ENCODE measurements at regions not wholly inside any gene's neighbourhood (a gene's known extent, or its start where the extent isn't known, plus 50 kb on each side); places are given as distances from the start of the nearest gene placed in this dataset.
A peak's percentile ranks its signal among the peaks of the same experiment; 100 is the strongest.
"Not testable (repeated sequence)": the region's sequence is repeated elsewhere in the genome, so short reads cannot be mapped to it uniquely, and the experiment has no call there.

GRCh38 chr20:29031262-29031982, 2226.0 kb upstream of the DEFB115 start:
- H3K27ac ChIP-seq (ENCODE audit: low read length); H3K9me3 ChIP-seq (ENCODE audit: control insufficient read depth in 1 of 2, low read length in 2 of 2); H3K4me1 ChIP-seq (ENCODE audit: control insufficient read depth in 1 of 2, insufficient read depth in 2 of 2, low read length in 2 of 2); H3K4me3 ChIP-seq (ENCODE audit: low read depth in 1 of 2, low read length in 2 of 2); H3K36me3 ChIP-seq (ENCODE audit: control insufficient read depth in 1 of 2, insufficient read depth in 2 of 2, low read length in 2 of 2); H3K27me3 ChIP-seq (ENCODE audit: low read depth, low read length): not testable (repeated sequence)

DNA sequence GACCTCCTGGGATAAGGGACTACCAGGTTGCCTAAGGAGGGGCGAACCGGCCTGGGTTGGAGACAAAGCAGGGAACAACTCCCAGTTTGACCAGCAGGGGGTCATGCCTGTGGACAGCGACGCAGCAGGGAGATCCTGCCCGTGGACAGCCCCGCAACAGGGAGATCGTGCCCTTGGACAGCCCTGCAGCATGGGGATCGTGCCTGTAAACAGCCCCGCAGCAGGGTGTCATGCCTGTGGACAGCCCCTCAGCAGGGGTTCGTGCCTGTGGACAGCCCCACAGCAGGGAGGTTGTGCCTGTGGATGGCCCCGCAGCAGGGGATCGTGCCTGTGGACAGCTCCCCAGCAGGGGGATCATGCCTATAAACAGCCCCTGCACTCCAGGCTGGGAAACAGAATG, 2213.2 kb upstream of the DEFB115 start:
- not testable (repeated sequence) for H3K36me3 ChIP-seq (ENCODE audit: control insufficient read depth in 1 of 2, insufficient read depth in 2 of 2, low read length in 2 of 2); H3K9me3 ChIP-seq (ENCODE audit: control insufficient read depth in 1 of 2, low read length in 2 of 2); H3K4me1 ChIP-seq (ENCODE audit: control insufficient read depth in 1 of 2, insufficient read depth in 2 of 2, low read length in 2 of 2); H3K27me3 ChIP-seq (ENCODE audit: low read depth, low read length); H3K4me3 ChIP-seq (ENCODE audit: low read depth in 1 of 2, low read length in 2 of 2); H3K27ac ChIP-seq (ENCODE audit: low read length)

DNA sequence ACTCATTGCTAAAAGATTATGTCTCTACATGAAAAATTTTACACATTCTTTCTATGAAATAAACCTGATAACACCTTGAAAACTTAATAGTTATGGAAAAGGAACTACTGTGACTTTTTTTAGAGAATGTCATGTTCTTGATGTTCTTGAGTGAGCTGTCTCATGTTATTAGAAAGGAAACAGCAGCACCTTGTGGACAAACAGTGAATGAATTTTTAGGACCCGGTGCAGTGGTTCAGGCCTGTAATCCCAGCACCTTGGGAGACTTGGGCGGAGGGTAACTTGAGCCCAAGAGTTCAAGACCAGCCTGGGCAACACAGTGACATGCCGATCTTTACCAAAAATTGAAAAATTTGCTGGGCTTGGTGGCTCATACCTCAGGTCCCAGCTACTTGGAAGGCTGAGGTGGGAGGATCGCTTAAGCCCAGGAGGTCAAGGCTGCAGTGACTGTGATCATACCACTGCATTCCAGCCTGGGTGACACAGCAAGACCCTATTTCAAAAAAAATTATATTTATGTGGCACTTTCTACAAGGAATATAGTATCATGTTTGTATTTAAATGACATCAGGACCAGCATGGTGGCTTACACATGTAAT, 2207.4 kb upstream of the DEFB115 start:
- H3K36me3 ChIP-seq (ENCODE audit: control insufficient read depth in 1 of 2, insufficient read depth in 2 of 2, low read length in 2 of 2); H3K27ac ChIP-seq (ENCODE audit: low read length); H3K27me3 ChIP-seq (ENCODE audit: low read depth, low read length); H3K4me3 ChIP-seq (ENCODE audit: low read depth in 1 of 2, low read length in 2 of 2); H3K4me1 ChIP-seq (ENCODE audit: control insufficient read depth in 1 of 2, insufficient read depth in 2 of 2, low read length in 2 of 2); H3K9me3 ChIP-seq (ENCODE audit: control insufficient read depth in 1 of 2, low read length in 2 of 2): not testable (repeated sequence)

GRCh38 chr20:29057866-29058484, 2199.5 kb upstream of the DEFB115 start:
- H3K4me3 ChIP-seq (ENCODE audit: low read depth in 1 of 2, low read length in 2 of 2); H3K27ac ChIP-seq (ENCODE audit: low read length); H3K27me3 ChIP-seq (ENCODE audit: low read depth, low read length); H3K4me1 ChIP-seq (ENCODE audit: control insufficient read depth in 1 of 2, insufficient read depth in 2 of 2, low read length in 2 of 2); H3K9me3 ChIP-seq (ENCODE audit: control insufficient read depth in 1 of 2, low read length in 2 of 2); H3K36me3 ChIP-seq (ENCODE audit: control insufficient read depth in 1 of 2, insufficient read depth in 2 of 2, low read length in 2 of 2): not testable (repeated sequence)

DNA sequence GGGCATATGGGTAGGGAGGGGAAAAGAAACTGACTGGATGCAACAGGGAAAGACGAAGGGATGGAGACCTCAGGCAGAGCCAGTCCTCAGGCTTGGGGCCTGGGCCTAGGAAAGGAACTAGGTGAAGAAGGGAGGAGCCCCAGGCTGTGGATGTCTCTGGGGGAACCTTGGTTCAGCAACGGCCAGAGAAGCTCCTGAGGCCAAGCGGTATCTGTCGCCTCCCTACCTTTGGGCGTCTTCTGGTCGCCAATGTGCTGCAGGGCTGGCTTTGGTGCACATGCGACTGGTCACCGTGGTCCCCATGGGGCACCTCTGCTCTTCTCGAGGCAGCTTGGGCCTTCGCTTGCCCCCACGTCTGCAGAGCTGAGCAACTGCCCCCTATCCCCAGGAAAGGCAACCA, 2195.0 kb upstream of the DEFB115 start:
- not testable (repeated sequence) for H3K27ac ChIP-seq (ENCODE audit: low read length); H3K4me1 ChIP-seq (ENCODE audit: control insufficient read depth in 1 of 2, insufficient read depth in 2 of 2, low read length in 2 of 2); H3K27me3 ChIP-seq (ENCODE audit: low read depth, low read length); H3K36me3 ChIP-seq (ENCODE audit: control insufficient read depth in 1 of 2, insufficient read depth in 2 of 2, low read length in 2 of 2); H3K4me3 ChIP-seq (ENCODE audit: low read depth in 1 of 2, low read length in 2 of 2)
- peaks cover 4 to 22% of the 10 kb centered on the region in 2 donors for H3K9me3 ChIP-seq (ENCODE audit: control insufficient read depth in 1 of 2, low read length in 2 of 2)

- H3K36me3 ChIP-seq (ENCODE audit: control insufficient read depth in 1 of 2, insufficient read depth in 2 of 2, low read length in 2 of 2); H3K4me3 ChIP-seq (ENCODE audit: low read depth in 1 of 2, low read length in 2 of 2); H3K27me3 ChIP-seq (ENCODE audit: low read depth, low read length); H3K27ac ChIP-seq (ENCODE audit: low read length); H3K4me1 ChIP-seq (ENCODE audit: control insufficient read depth in 1 of 2, insufficient read depth in 2 of 2, low read length in 2 of 2): not testable (repeated sequence)
- H3K9me3 ChIP-seq (ENCODE audit: control insufficient read depth in 1 of 2, low read length in 2 of 2): peaks cover 4 to 25% of the 10 kb centered on the region in 2 donors
These were observed 2191.1 kb upstream of the DEFB115 start for GRCh38 chr20:29066341-29066740.

- H3K27ac ChIP-seq (ENCODE audit: low read length); H3K4me3 ChIP-seq (ENCODE audit: low read depth in 1 of 2, low read length in 2 of 2); H3K27me3 ChIP-seq (ENCODE audit: low read depth, low read length); H3K36me3 ChIP-seq (ENCODE audit: control insufficient read depth in 1 of 2, insufficient read depth in 2 of 2, low read length in 2 of 2); H3K4me1 ChIP-seq (ENCODE audit: control insufficient read depth in 1 of 2, insufficient read depth in 2 of 2, low read length in 2 of 2): not testable (repeated sequence)
- peaks cover 0 to 11% of the 10 kb centered on the region in 2 donors for H3K9me3 ChIP-seq (ENCODE audit: control insufficient read depth in 1 of 2, low read length in 2 of 2)
These were observed 2183.8 kb upstream of the DEFB115 start for GRCh38 chr20:29073640-29074039.

- Histone ChIP-seq H3K36me3 (ENCODE audit: control insufficient read depth in 1 of 2, insufficient read depth in 2 of 2, low read length in 2 of 2) (no peaks in the 10 kb centered on the region), H3K9me3 (ENCODE audit: control insufficient read depth in 1 of 2, low read length in 2 of 2) (peaks cover 0 to 19% of the 10 kb centered on the region in 2 donors), H3K4me3 (ENCODE audit: low read depth in 1 of 2, low read length in 2 of 2) (peak overlapping the region; percentile 33 to 47), H3K27ac (ENCODE audit: low read length) (no peak overlapping the region), H3K27me3 (ENCODE audit: low read depth, low read length) (no peaks in the 10 kb centered on the region), H3K4me1 (ENCODE audit: control insufficient read depth in 1 of 2, insufficient read depth in 2 of 2, low read length in 2 of 2) (no peaks in the 10 kb centered on the region)
These were observed 2177.4 kb upstream of the DEFB115 start for GRCh38 chr20:29079769-29080690.

GRCh38 chr20:29081712-29082111, 2175.8 kb upstream of the DEFB115 start:
- H3K4me3 ChIP-seq (ENCODE audit: low read depth in 1 of 2, low read length in 2 of 2); H3K27ac ChIP-seq (ENCODE audit: low read length); H3K36me3 ChIP-seq (ENCODE audit: control insufficient read depth in 1 of 2, insufficient read depth in 2 of 2, low read length in 2 of 2); H3K4me1 ChIP-seq (ENCODE audit: control insufficient read depth in 1 of 2, insufficient read depth in 2 of 2, low read length in 2 of 2); H3K27me3 ChIP-seq (ENCODE audit: low read depth, low read length): not testable (repeated sequence)
- peaks cover 0 to 11% of the 10 kb centered on the region in 2 donors for H3K9me3 ChIP-seq (ENCODE audit: control insufficient read depth in 1 of 2, low read length in 2 of 2)

- Histone ChIP-seq H3K27me3 (ENCODE audit: low read depth, low read length) (no peaks in the 10 kb centered on the region), H3K9me3 (ENCODE audit: control insufficient read depth in 1 of 2, low read length in 2 of 2) (peaks cover 0 to 3% of the 10 kb centered on the region in 2 donors), H3K36me3 (ENCODE audit: control insufficient read depth in 1 of 2, insufficient read depth in 2 of 2, low read length in 2 of 2) (no peaks in the 10 kb centered on the region), H3K27ac (ENCODE audit: low read length) (no peak overlapping the region), H3K4me3 (ENCODE audit: low read depth in 1 of 2, low read length in 2 of 2) (no peak overlapping the region), H3K4me1 (ENCODE audit: control insufficient read depth in 1 of 2, insufficient read depth in 2 of 2, low read length in 2 of 2) (no peaks in the 10 kb centered on the region)
These were observed 2171.8 kb upstream of the DEFB115 start for GRCh38 chr20:29085625-29086024.

GRCh38 chr20:29086145-29086718, 2171.2 kb upstream of the DEFB115 start:
- H3K4me3 ChIP-seq (ENCODE audit: low read depth in 1 of 2, low read length in 2 of 2); H3K27me3 ChIP-seq (ENCODE audit: low read depth, low read length); H3K27ac ChIP-seq (ENCODE audit: low read length); H3K36me3 ChIP-seq (ENCODE audit: control insufficient read depth in 1 of 2, insufficient read depth in 2 of 2, low read length in 2 of 2); H3K4me1 ChIP-seq (ENCODE audit: control insufficient read depth in 1 of 2, insufficient read depth in 2 of 2, low read length in 2 of 2); H3K9me3 ChIP-seq (ENCODE audit: control insufficient read depth in 1 of 2, low read length in 2 of 2): not testable (repeated sequence)

Measured in muscle layer of duodenum (tissue), 2 donors.